ENCODE measurements at regions not wholly inside any gene's neighbourhood (a gene's known extent, or its start where the extent isn't known, plus 50 kb on each side); places are given as distances from the start of the nearest gene placed in this dataset.
"Not testable (repeated sequence)": the region's sequence is repeated elsewhere in the genome, so short reads cannot be mapped to it uniquely, and the experiment has no call there.

DNA sequence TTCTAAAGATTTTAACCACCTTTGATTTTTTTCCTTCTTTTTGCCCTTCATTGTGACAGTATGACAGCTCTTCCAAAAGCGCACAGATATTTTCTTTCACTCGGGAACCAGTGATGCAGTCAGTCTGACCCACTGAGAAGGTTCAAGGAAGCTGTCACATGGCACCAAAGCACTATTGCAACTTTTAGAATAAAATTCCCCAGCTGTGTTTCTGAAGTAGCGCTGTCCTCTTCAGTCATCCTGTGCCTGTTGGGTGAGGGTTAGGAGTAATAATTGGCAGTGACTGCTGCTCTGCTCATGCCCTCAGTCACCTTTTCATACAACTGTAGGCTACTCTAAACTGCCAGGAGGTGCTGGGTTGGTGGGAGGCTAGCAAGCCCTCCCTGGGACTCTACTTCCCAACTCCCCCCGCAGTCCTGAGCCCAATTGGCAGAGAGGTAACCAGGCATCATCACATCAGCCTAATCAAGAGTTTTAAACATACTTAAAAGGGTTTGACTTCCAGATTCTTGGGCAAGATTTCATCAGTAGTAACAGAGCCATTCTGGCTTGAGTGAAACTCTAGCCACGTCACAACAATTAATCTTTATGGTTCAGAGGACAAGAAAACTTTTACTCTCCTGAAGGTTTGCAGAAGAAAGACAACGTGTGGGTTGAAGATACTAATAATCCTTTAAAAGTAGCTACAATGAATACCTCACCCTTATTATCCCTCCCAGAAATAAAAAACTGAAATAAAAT lies 473.3 kb downstream of the FBXO15 start:
- Histone ChIP-seq H3K27ac (ENCODE audit: low read depth) (no peak overlapping the region), H3K9me2 (ENCODE audit: insufficient read depth) (no peaks in the 10 kb centered on the region), H4K20me1 (replicated peaks; ENCODE audit: insufficient read depth) (no peaks in the 10 kb centered on the region), H3K27me3 (ENCODE audit: insufficient read depth) (no peaks in the 10 kb centered on the region), H3F3A (replicated peaks; ENCODE audit: low read depth) (no peaks in the 10 kb centered on the region), H3K4me3 (no peak overlapping the region), H3K4me2 (no peak overlapping the region), H3K4me1 (ENCODE audit: insufficient read depth) (no peaks in the 10 kb centered on the region), H3K79me2 (replicated peaks; ENCODE audit: insufficient read depth) (no peaks in the 10 kb centered on the region), H3K36me3 (ENCODE audit: insufficient read depth) (no peaks in the 10 kb centered on the region), H2AFZ (no peak overlapping the region)
- no peak overlapping the region for H3K4me3 Mint-ChIP-seq
- no peaks in the 10 kb centered on the region for H3K27me3 Mint-ChIP-seq (ENCODE audit: insufficient read depth, low read depth, poor library complexity)
- ATAC-seq (no peak), DNase-seq (ENCODE audit: low spot score) (no peak)
- H3K4me1 Mint-ChIP-seq, result no peaks in the 10 kb centered on the region
- no peak for TF ChIP-seq ZNF331 (CRISPR knock-in tag; IDR thresholded peaks at IDR 0.05; ENCODE audit: low read depth)
- H3K27ac Mint-ChIP-seq, result no peak overlapping the region
- H3K36me3 Mint-ChIP-seq (ENCODE audit: low read depth), result no peaks in the 10 kb centered on the region
- no peaks in the 10 kb centered on the region for H3K9me3 Mint-ChIP-seq

- H3K4me3 Mint-ChIP-seq; H3K27me3 ChIP-seq (ENCODE audit: insufficient read depth); H3K4me1 Mint-ChIP-seq; H3K36me3 ChIP-seq (ENCODE audit: insufficient read depth); H3K27ac ChIP-seq (ENCODE audit: low read depth); H3K9me3 Mint-ChIP-seq; H3K27me3 Mint-ChIP-seq (ENCODE audit: insufficient read depth, low read depth, poor library complexity); H3K4me3 ChIP-seq; H3K79me2 ChIP-seq (replicated peaks; ENCODE audit: insufficient read depth); DNase-seq (ENCODE audit: low spot score); H3K4me1 ChIP-seq (ENCODE audit: insufficient read depth); H3K4me2 ChIP-seq; H2AFZ ChIP-seq; H4K20me1 ChIP-seq (replicated peaks; ENCODE audit: insufficient read depth); H3K36me3 Mint-ChIP-seq (ENCODE audit: low read depth); H3K9me2 ChIP-seq (ENCODE audit: insufficient read depth); H3F3A ChIP-seq (replicated peaks; ENCODE audit: low read depth); H3K27ac Mint-ChIP-seq; ATAC-seq: not testable (repeated sequence)
These were observed 476.2 kb downstream of the FBXO15 start for GRCh38 chr18:73671480-73671879.

- H4K20me1 ChIP-seq (replicated peaks; ENCODE audit: insufficient read depth), result no peaks in the 10 kb centered on the region
- H3K4me1 ChIP-seq (ENCODE audit: insufficient read depth), result no peaks in the 10 kb centered on the region
- Mint-ChIP-seq H3K4me1 (no peaks in the 10 kb centered on the region), H3K36me3 (ENCODE audit: low read depth) (no peaks in the 10 kb centered on the region), H3K9me3 (0 out of 3 replicates have a peak, but pooled peaks cover 5% of the 10 kb centered on the region), H3K4me3 (no peak overlapping the region), H3K27me3 (ENCODE audit: insufficient read depth, low read depth, poor library complexity) (no peaks in the 10 kb centered on the region), H3K27ac (no peak overlapping the region)
- H3K27me3 ChIP-seq (ENCODE audit: insufficient read depth), result no peaks in the 10 kb centered on the region
- H3K4me2 ChIP-seq, result no peak overlapping the region
- no peak overlapping the region for H3K27ac ChIP-seq (ENCODE audit: low read depth)
- no peaks in the 10 kb centered on the region for H3K36me3 ChIP-seq (ENCODE audit: insufficient read depth)
- ATAC-seq (no peak), DNase-seq (ENCODE audit: low spot score) (no peak)
- no peaks in the 10 kb centered on the region for H3F3A ChIP-seq (replicated peaks; ENCODE audit: low read depth)
- no peaks in the 10 kb centered on the region for H3K9me2 ChIP-seq (ENCODE audit: insufficient read depth)
- H3K79me2 ChIP-seq (replicated peaks; ENCODE audit: insufficient read depth), result no peaks in the 10 kb centered on the region
- H2AFZ ChIP-seq, result no peak overlapping the region
- no peak overlapping the region for H3K4me3 ChIP-seq
- TF ChIP-seq EZH2 (IDR thresholded peaks at IDR 0.05; ENCODE audit: low read depth, unreplicated experiment) (no peak), ZNF114 (CRISPR knock-in tag; IDR thresholded peaks at IDR 0.05) (no peak), STAT1 (IDR thresholded peaks at IDR 0.05; ENCODE audit: unreplicated experiment) (no peak), NANOG (IDR thresholded peaks at IDR 0.05; ENCODE audit: borderline replicate concordance) (no peak), POLR2AphosphoS5 (IDR thresholded peaks at IDR 0.05; ENCODE audit: low read depth) (no peak), EZH2phosphoT487 (IDR thresholded peaks at IDR 0.05; ENCODE audit: unreplicated experiment) (no peak), CTCF (conservative IDR thresholded peaks at IDR 0.05; ENCODE audit: low read depth in 2 of 2) (no peak), ZNF331 (CRISPR knock-in tag; IDR thresholded peaks at IDR 0.05; ENCODE audit: low read depth) (no peak)
- TF ChIP-seq, protein P1, sequence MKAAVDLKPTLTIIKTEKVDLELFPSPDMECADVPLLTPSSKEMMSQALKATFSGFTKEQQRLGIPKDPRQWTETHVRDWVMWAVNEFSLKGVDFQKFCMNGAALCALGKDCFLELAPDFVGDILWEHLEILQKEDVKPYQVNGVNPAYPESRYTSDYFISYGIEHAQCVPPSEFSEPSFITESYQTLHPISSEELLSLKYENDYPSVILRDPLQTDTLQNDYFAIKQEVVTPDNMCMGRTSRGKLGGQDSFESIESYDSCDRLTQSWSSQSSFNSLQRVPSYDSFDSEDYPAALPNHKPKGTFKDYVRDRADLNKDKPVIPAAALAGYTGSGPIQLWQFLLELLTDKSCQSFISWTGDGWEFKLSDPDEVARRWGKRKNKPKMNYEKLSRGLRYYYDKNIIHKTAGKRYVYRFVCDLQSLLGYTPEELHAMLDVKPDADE (IDR thresholded peaks at IDR 0.05), result no peak
- TF ChIP-seq, protein P2, sequence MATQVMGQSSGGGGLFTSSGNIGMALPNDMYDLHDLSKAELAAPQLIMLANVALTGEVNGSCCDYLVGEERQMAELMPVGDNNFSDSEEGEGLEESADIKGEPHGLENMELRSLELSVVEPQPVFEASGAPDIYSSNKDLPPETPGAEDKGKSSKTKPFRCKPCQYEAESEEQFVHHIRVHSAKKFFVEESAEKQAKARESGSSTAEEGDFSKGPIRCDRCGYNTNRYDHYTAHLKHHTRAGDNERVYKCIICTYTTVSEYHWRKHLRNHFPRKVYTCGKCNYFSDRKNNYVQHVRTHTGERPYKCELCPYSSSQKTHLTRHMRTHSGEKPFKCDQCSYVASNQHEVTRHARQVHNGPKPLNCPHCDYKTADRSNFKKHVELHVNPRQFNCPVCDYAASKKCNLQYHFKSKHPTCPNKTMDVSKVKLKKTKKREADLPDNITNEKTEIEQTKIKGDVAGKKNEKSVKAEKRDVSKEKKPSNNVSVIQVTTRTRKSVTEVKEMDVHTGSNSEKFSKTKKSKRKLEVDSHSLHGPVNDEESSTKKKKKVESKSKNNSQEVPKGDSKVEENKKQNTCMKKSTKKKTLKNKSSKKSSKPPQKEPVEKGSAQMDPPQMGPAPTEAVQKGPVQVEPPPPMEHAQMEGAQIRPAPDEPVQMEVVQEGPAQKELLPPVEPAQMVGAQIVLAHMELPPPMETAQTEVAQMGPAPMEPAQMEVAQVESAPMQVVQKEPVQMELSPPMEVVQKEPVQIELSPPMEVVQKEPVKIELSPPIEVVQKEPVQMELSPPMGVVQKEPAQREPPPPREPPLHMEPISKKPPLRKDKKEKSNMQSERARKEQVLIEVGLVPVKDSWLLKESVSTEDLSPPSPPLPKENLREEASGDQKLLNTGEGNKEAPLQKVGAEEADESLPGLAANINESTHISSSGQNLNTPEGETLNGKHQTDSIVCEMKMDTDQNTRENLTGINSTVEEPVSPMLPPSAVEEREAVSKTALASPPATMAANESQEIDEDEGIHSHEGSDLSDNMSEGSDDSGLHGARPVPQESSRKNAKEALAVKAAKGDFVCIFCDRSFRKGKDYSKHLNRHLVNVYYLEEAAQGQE (IDR thresholded peaks at IDR 0.05; ENCODE audit: unreplicated experiment), result no peak
These were observed 477.1 kb downstream of the FBXO15 start for GRCh38 chr18:73670524-73670923.

Data from GM23338 (cell line).